ENCODE measurements at regions not wholly inside any gene's neighbourhood (a gene's known extent, or its start where the extent isn't known, plus 50 kb on each side); places are given as distances from the start of the nearest gene placed in this dataset.

- no peak overlapping the region for H3K4me3 ChIP-seq (ENCODE audit: low read depth, low read length)
- TF ChIP-seq CTCF (IDR thresholded peaks at IDR 0.05; ENCODE audit: low read depth, low read length) (no peak), MAX (IDR thresholded peaks at IDR 0.05; ENCODE audit: low read depth, low read length) (no peak), MYC (IDR thresholded peaks at IDR 0.05; ENCODE audit: low read depth, low read length) (no peak), POLR2A (IDR thresholded peaks at IDR 0.05; ENCODE audit: extremely low read depth, insufficient read length) (no peak)
- peak; percentile 47 for DNase-seq (ENCODE audit: low read depth)
Observed at GRCh38 chr21:35222541-35222941, 173.4 kb upstream of the RUNX1 start.

- DNase-seq (ENCODE audit: low read depth) = peak; percentile 42
- TF ChIP-seq CTCF (IDR thresholded peaks at IDR 0.05; ENCODE audit: low read depth, low read length) = no peak
- no peak for TF ChIP-seq POLR2A (IDR thresholded peaks at IDR 0.05; ENCODE audit: extremely low read depth, insufficient read length)
- TF ChIP-seq MYC (IDR thresholded peaks at IDR 0.05; ENCODE audit: low read depth, low read length) = peak; percentile 80
- TF ChIP-seq MAX (IDR thresholded peaks at IDR 0.05; ENCODE audit: low read depth, low read length) = peak; percentile 91
- H3K4me3 ChIP-seq (ENCODE audit: low read depth, low read length) = no peak overlapping the region
Observed at GRCh38 chr21:35222021-35222420, 172.9 kb upstream of the RUNX1 start.

- DNase-seq (ENCODE audit: low read depth) = no peak
- no peak overlapping the region for H3K4me3 ChIP-seq (ENCODE audit: low read depth, low read length)
- TF ChIP-seq MAX (IDR thresholded peaks at IDR 0.05; ENCODE audit: low read depth, low read length) (no peak), MYC (IDR thresholded peaks at IDR 0.05; ENCODE audit: low read depth, low read length) (no peak), POLR2A (IDR thresholded peaks at IDR 0.05; ENCODE audit: extremely low read depth, insufficient read length) (no peak), CTCF (IDR thresholded peaks at IDR 0.05; ENCODE audit: low read depth, low read length) (no peak)
Observed at GRCh38 chr21:35220301-35220700, 171.2 kb upstream of the RUNX1 start.

- DNase-seq (ENCODE audit: low read depth) = no peak
- no peak overlapping the region for H3K4me3 ChIP-seq (ENCODE audit: low read depth, low read length)
- no peak for TF ChIP-seq POLR2A (IDR thresholded peaks at IDR 0.05; ENCODE audit: extremely low read depth, insufficient read length)
- no peak for TF ChIP-seq CTCF (IDR thresholded peaks at IDR 0.05; ENCODE audit: low read depth, low read length)
- TF ChIP-seq MAX (IDR thresholded peaks at IDR 0.05; ENCODE audit: low read depth, low read length) = no peak
- TF ChIP-seq MYC (IDR thresholded peaks at IDR 0.05; ENCODE audit: low read depth, low read length) = no peak
Observed at GRCh38 chr21:35219719-35220118, 170.6 kb upstream of the RUNX1 start.

- no peak for TF ChIP-seq POLR2A (IDR thresholded peaks at IDR 0.05; ENCODE audit: extremely low read depth, insufficient read length)
- TF ChIP-seq MYC (IDR thresholded peaks at IDR 0.05; ENCODE audit: low read depth, low read length) = no peak
- TF ChIP-seq CTCF (IDR thresholded peaks at IDR 0.05; ENCODE audit: low read depth, low read length) = no peak
- H3K4me3 ChIP-seq (ENCODE audit: low read depth, low read length) = no peak overlapping the region
Observed at GRCh38 chr21:35219291-35219690, 170.2 kb upstream of the RUNX1 start.

GRCh38 chr21:35217504-35218060, 168.5 kb upstream of the RUNX1 start:
- DNase-seq (ENCODE audit: low read depth) = no peak
- no peak for TF ChIP-seq MYC (IDR thresholded peaks at IDR 0.05; ENCODE audit: low read depth, low read length)
- no peak overlapping the region for H3K4me3 ChIP-seq (ENCODE audit: low read depth, low read length)

More at GRCh38 chr21:35219291-35219690, 170.2 kb upstream of the RUNX1 start:
- no peak for DNase-seq (ENCODE audit: low read depth)
